Testis (tissue), 2 donors: ENCODE measurements at regions not wholly inside any gene's neighbourhood (a gene's known extent, or its start where the extent isn't known, plus 50 kb on each side); places are given as distances from the start of the nearest gene placed in this dataset.

Experiments used
- CTCF ChIP-seq, 3 experiments: fragments of 450-650 bp in 2 of 3; fragments of 200-600 bp in 1 of 3; sonication (generic) in 1 of 3; IDR thresholded peaks; one replicate each; pipeline ENCODE4 v1.5.1; 2016 to 2019; ENCODE audit warnings: antibody characterized with exemption in 3 of 3, mild to moderate bottlenecking in 2 of 3, moderate library complexity in 1 of 3
- POLR2A ChIP-seq: fragments of 450-650 bp; IDR thresholded peaks from one replicate; pipeline ENCODE4 v1.6.1; 2017; ENCODE audit warnings: antibody characterized with exemption, mild to moderate bottlenecking, moderate library complexity

GRCh38 chr2:57368190-57368589 lies 678.4 kb upstream of the VRK2 start:
- TF ChIP-seq CTCF (IDR thresholded peaks at IDR 0.05) (no peak), POLR2A (no peak)
